Hematopoietic multipotent progenitor cell treated with erythropoietin and hydrocortisone succinate and interleukin-3 and kit ligand, for 6 days (in vitro differentiated cells): ENCODE measurements at regions not wholly inside any gene's neighbourhood (a gene's known extent, or its start where the extent isn't known, plus 50 kb on each side); places are given as distances from the start of the nearest gene placed in this dataset.

Experiments used
- DNase-seq: peaks from one replicate; pipeline ENCODE4 v3.0.0-alpha.2; 2015

DNA sequence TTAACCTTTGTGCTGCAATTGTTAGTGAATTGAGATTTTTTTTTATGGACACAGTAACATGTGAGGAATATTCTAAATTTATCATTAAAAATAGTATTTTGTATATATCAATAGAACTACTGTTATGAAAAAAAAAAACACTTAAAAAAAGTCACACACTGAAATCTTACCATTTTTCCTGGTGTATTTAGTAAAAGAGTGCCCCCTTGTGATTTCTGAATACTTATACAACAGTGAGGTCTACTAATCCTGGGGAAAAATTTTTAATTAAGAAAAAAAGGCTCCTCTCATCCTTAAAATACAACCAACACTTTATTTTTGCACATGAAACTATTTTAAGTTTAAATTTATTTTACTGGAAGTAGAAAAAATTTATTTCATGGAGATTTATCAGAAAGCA lies 56.4 kb upstream of the SPOCK3 start:
- peak; percentile 56 for DNase-seq

GRCh38 chr4:167308876-167309275 lies 74.6 kb upstream of the SPOCK3 start:
- no peak for DNase-seq

GRCh38 chr4:167321299-167321698 lies 87.0 kb upstream of the SPOCK3 start:
- DNase-seq, result no peak

GRCh38 chr4:167339781-167340180 lies 105.5 kb upstream of the SPOCK3 start:
- no peak for DNase-seq

- no peak for DNase-seq
Measured at GRCh38 chr4:167359711-167360110, 125.4 kb upstream of the SPOCK3 start.

- DNase-seq, result no peak
Measured at GRCh38 chr4:167379076-167379835, 145.0 kb upstream of the SPOCK3 start.

- peak; percentile 25 for DNase-seq
Measured at GRCh38 chr4:167380964-167381363, 146.7 kb upstream of the SPOCK3 start.

DNA sequence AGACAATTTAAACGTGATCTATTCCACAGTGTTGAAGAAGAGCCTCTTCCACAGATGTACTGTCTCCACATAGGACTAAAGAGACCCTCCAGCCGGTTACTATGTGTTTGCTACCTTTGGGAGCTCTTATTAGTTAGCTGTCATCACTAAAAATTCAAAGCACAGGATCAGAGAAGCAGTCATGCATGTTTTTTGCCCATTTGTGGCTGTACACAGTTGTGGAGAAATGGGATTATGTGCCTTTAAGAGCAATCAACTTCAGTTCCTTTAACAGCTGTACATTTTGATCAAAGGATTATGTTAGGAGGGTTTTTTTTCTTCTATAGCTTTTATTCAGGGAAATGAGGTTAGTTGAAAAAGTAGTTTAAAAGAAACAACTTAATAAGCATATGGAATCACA lies 149.0 kb upstream of the SPOCK3 start:
- DNase-seq, result no peak

DNA sequence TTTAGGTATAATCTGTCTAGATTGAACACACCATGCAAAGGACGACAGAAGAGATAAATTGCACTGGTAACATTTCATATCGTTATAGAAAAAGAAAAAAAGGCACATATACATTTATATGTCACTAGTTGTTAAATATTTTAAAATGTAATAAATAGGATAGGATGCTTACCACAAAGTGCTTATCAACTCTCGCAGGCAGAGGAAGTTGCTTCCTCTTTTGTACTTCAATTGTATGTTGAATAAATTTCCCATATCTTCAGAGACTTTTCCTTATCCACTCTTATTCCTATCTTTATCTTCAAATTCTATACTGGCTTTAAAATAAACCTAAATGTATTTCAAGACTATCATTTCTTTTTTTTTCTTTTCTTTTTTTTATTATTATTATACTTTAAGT lies 163.3 kb upstream of the SPOCK3 start:
- peak; percentile 53 for DNase-seq

DNA sequence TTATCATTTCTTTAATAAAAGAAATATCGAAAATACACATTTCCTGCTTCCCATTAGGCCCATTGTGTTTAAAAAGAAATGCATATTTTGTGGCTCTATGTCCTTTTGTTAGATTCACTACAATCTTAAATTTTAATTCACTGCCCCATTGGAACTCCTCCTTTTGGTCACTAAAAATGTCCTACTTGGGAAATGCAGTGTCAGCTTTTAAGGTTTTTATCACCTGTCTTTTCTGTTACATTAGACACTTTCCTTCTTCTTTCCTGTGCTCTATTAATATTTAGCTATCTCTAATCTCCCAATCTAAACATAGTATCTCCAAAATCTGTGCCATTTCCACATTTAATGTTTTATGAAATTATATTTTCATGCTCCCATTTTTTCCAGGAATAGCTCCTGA lies 164.9 kb upstream of the SPOCK3 start:
- DNase-seq, result no peak

DNA sequence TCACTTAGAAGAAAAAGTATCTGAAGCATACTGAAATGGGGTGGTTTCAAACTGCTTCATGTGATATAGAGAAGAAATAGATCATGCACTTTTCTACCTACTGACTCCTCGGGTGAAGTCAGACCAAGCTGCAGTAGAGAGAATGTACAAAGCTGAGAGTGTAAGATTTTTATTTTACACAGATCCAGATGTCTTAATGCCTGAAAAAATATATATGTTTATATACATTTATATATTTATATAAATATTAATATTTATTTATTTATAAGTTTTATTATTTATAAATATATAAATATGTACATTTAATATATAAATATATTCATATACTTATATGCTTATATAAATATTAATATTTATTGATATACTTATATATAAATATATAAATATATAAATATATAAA lies 171.9 kb upstream of the SPOCK3 start:
- DNase-seq, result no peak

DNA sequence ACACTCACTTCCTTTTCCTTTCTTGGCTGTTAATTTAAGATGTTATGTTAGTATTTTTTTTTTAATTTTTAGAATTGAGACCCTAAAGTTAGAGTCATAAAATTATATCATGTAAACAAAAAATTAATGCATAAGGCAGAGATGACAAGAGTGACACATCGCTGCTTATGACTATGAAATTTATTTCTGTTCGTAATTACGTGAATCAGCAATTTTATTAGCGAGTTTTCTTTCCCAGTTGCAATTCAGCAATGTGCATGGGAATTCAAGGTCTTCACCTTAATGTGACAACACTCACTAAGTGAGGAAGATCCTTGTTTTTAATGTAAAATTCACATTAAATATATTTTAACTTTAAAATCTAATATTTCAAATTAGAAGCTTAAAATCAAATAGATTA lies 181.2 kb upstream of the SPOCK3 start:
- DNase-seq, result no peak

DNA sequence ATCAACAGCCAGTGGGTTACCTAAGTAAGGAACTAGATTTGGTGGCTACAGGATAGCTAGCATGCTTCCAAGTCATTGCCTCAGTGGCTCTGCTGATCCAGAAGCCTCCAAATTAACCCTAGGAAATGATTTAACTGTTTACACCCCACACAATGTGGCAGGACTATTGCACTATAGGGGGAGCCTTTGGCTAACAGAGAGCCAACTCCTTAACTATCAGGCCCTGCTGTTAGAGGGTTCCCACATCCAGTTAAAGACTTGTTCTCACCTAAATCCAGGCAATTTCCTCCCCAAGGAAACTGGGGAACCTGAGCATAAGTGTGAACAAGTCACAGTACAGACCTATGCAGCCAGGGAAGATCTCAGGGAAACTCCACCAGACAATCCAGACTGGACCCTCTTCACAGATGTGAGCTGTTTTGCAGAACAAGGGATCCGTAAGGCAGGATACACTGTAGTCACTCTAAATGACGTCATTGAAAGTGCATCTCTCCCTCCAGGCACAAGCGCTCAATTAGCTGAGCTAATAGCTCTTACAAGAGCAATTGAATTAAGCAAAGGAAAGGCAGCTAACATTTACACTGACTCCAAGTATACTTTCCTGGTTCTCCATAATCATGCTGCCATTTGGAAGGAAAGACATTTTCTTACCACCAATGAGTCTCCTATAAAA lies 185.3 kb upstream of the SPOCK3 start:
- DNase-seq, result no peak

GRCh38 chr4:167421201-167421600 lies 186.9 kb upstream of the SPOCK3 start:
- DNase-seq, result no peak

GRCh38 chr4:167424341-167425256 lies 190.3 kb upstream of the SPOCK3 start:
- DNase-seq, result no peak

DNA sequence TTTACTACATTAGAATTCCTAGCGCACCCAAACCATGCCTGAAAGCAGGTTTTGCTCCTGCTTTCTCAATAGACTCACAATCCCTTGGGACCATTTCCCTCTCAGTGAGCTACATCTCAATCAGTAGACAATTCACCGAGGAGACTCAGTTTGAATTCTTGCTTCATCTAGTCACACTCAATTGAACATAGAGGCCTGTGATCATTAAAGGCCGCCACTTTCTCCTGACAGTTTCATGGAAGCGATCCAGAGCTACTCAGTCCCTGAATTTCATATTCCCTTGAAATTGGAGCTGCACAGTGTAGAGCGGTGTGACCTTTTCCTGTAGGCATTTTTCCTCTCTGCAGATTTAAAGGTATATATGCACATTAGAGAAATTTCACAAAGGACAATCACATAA lies 193.9 kb upstream of the SPOCK3 start:
- no peak for DNase-seq

DNA sequence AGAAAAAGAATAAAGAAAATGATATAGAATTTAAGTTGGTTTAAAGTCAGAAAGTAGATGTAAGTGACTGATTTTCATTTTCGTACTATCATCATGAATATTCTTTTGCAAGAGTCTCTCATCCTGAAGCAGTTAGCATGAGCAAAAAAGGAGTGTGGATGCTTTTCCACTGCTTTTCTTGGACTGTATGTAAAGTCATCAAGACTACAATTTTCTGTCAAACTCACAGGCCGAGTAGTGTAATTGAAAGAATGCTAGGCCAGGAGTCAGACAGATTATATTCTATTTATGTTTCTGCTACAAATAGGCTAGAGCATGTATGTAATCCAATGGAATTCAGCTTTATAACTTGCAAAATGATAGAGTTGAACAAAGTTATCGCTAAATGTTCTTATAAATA lies 197.1 kb upstream of the SPOCK3 start:
- DNase-seq, result no peak

- DNase-seq, result no peak
Measured at GRCh38 chr4:167435786-167436185, 201.5 kb upstream of the SPOCK3 start.

DNA sequence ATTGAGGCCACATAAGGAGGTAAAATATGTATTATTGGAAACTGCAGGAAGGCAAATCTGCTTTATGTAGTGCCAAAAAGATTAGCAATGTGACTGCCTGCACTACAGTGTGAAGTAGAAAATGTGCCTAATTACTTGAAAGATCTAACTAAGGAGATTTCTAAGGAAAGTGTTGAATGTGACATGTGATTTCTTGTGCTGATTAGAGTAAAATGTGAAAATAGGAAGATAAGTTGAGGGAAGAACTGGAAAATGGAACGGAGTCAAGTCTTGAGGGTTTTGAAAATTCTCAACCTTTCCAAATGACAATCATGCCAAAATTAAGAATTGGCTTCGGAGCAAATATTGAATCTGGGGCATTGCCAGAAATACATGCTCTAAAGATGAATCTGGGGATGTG lies 209.5 kb upstream of the SPOCK3 start:
- DNase-seq, result no peak

- no peak for DNase-seq
Measured at GRCh38 chr4:167452922-167453430, 218.7 kb upstream of the SPOCK3 start.

DNA sequence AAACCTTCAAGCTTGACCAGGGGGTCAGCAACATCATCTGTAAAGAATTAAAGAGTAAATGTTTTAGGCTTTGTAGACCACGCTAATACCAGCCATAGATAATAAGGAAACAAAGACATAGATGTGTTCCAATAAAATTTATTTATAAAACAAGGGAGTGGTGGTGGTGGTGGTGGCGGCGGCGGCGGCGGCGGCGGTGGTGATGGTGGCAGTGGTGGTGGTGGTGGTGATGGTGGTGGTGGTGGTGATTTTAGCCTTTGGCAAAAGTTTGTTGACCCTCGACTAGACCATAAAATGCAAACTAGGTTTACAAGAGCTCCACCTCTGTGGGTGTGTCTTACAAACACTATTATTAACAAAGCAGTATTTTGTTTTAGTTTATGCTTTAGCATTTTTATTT lies 222.3 kb upstream of the SPOCK3 start:
- no peak for DNase-seq

- no peak for DNase-seq
Measured at GRCh38 chr4:167469436-167469835, 235.1 kb upstream of the SPOCK3 start.

DNA sequence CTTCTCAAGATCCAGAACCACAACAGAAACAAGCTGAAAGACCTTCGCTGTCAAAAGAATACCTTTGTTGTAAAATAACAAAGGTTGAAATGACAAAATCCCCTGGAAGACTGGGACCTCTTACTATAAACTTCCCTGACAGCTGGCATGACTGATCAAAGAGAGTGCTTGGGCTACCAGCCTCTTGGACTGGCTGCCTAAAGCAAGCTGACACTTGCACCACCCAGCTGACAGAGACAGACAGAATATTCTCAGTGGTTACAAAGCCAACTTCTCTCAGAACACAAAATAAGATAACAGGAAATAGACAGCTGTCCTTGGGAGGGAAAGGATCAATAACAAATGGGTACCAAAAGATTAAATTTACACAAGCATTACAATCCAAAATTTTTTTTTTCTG lies 241.7 kb upstream of the SPOCK3 start:
- DNase-seq, result no peak

- no peak for DNase-seq
Measured at GRCh38 chr4:167492007-167492406, 257.7 kb upstream of the SPOCK3 start.
